ENCODE measurements at regions not wholly inside any gene's neighbourhood (a gene's known extent, or its start where the extent isn't known, plus 50 kb on each side); places are given as distances from the start of the nearest gene placed in this dataset.

- H3K9me3 ChIP-seq, result no peaks in the 10 kb centered on the region; the same call in 1 of the 2 replicates
- H2AFZ ChIP-seq (ENCODE audit: low read depth), result no peak overlapping the region
- no peaks in the 10 kb centered on the region for H3K36me3 ChIP-seq (replicated peaks in 1 of 2; ENCODE audit: control insufficient read depth in 1 of 2, insufficient read depth in 2 of 2, low read length in 1 of 2)
- 27% methylated on average over 4 of the region's 4 CpGs for WGBS (ENCODE audit: low lambda C conversion rate)
- no peak for TF ChIP-seq RAD21 (IDR thresholded peaks at IDR 0.05; ENCODE audit: low read length)
- no peak for TF ChIP-seq TEAD4 (IDR thresholded peaks at IDR 0.05; ENCODE audit: borderline replicate concordance, insufficient read depth)
- no peak for TF ChIP-seq GATA2 (CRISPR knock-in tag; IDR thresholded peaks at IDR 0.05)
- TF ChIP-seq RCOR1 (IDR thresholded peaks at IDR 0.05; ENCODE audit: low read length), result no peak
- TF ChIP-seq POLR2AphosphoS5 (IDR thresholded peaks at IDR 0.05; ENCODE audit: low read depth, low read length), result no peak
- TF ChIP-seq, protein P1, sequence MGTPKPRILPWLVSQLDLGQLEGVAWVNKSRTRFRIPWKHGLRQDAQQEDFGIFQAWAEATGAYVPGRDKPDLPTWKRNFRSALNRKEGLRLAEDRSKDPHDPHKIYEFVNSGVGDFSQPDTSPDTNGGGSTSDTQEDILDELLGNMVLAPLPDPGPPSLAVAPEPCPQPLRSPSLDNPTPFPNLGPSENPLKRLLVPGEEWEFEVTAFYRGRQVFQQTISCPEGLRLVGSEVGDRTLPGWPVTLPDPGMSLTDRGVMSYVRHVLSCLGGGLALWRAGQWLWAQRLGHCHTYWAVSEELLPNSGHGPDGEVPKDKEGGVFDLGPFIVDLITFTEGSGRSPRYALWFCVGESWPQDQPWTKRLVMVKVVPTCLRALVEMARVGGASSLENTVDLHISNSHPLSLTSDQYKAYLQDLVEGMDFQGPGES (IDR thresholded peaks at IDR 0.05; ENCODE audit: low read depth, low read length), result no peak
- no peak for TF ChIP-seq JUND (IDR thresholded peaks at IDR 0.05)
- no peak for TF ChIP-seq ELF1 (IDR thresholded peaks at IDR 0.05)
- TF ChIP-seq RFX5 (IDR thresholded peaks at IDR 0.05; ENCODE audit: low read length), result no peak
- TF ChIP-seq, protein P2, sequence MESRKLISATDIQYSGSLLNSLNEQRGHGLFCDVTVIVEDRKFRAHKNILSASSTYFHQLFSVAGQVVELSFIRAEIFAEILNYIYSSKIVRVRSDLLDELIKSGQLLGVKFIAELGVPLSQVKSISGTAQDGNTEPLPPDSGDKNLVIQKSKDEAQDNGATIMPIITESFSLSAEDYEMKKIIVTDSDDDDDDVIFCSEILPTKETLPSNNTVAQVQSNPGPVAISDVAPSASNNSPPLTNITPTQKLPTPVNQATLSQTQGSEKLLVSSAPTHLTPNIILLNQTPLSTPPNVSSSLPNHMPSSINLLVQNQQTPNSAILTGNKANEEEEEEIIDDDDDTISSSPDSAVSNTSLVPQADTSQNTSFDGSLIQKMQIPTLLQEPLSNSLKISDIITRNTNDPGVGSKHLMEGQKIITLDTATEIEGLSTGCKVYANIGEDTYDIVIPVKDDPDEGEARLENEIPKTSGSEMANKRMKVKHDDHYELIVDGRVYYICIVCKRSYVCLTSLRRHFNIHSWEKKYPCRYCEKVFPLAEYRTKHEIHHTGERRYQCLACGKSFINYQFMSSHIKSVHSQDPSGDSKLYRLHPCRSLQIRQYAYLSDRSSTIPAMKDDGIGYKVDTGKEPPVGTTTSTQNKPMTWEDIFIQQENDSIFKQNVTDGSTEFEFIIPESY (IDR thresholded peaks at IDR 0.05; ENCODE audit: borderline replicate concordance, low read depth), result no peak
- TF ChIP-seq GABPA (IDR thresholded peaks at IDR 0.05; ENCODE audit: low read depth), result no peak
- TF ChIP-seq CTCF (IDR thresholded peaks at IDR 0.05), result no peak
- no peak for TF ChIP-seq NFIC (IDR thresholded peaks at IDR 0.05; ENCODE audit: borderline replicate concordance)
- no peaks in the 10 kb centered on the region for H3K4me1 ChIP-seq (ENCODE audit: control insufficient read depth in 1 of 2, insufficient read depth in 2 of 2, low read depth in 1 of 2, low read length in 1 of 2)
- POLR2A ChIA-PET, result no interaction called here
- CTCF ChIA-PET, result interaction anchor here (1.5 kb wide), 1 partner anchor 38 kb away, joined by 3 read pairs; no protein-coding TSS in a partner anchor
- H3K27ac ChIP-seq (ENCODE audit: low read depth in 2 of 2, low read length in 1 of 2), result no peak overlapping the region
- no peaks in the 10 kb centered on the region for H3K9me2 ChIP-seq
- DNase-seq, result no peak
- no peak overlapping the region for H3K4me3 ChIP-seq (ENCODE audit: low read depth in 2 of 2, low read length in 1 of 2)
- no peaks in the 10 kb centered on the region for H3K79me2 ChIP-seq (ENCODE audit: insufficient read depth)
- H3K4me2 ChIP-seq, result no peak overlapping the region
- no peaks in the 10 kb centered on the region for H4K20me1 ChIP-seq (ENCODE audit: insufficient read depth)
- H3K27me3 ChIP-seq (ENCODE audit: insufficient read depth), result no peaks in the 10 kb centered on the region
- no peaks in the 10 kb centered on the region for H3F3A ChIP-seq (replicated peaks; ENCODE audit: insufficient read depth)
- H3K9ac ChIP-seq, result no peak overlapping the region
Measured at GRCh38 chr10:57031346-57031745, 670.3 kb upstream of the ZWINT start.

GRCh38 chr10:57026307-57026706 lies 665.2 kb upstream of the ZWINT start:
- Histone ChIP-seq H3K4me3 (ENCODE audit: low read depth in 2 of 2, low read length in 1 of 2) (no peak overlapping the region), H4K20me1 (ENCODE audit: insufficient read depth) (no peaks in the 10 kb centered on the region), H3F3A (replicated peaks; ENCODE audit: insufficient read depth) (no peaks in the 10 kb centered on the region), H3K9me3 (no peaks in the 10 kb centered on the region; the same call in none of the 2 replicates), H3K79me2 (ENCODE audit: insufficient read depth) (no peaks in the 10 kb centered on the region), H3K36me3 (replicated peaks in 1 of 2; ENCODE audit: control insufficient read depth in 1 of 2, insufficient read depth in 2 of 2, low read length in 1 of 2) (no peaks in the 10 kb centered on the region), H3K9ac (no peak overlapping the region), H3K27ac (ENCODE audit: low read depth in 2 of 2, low read length in 1 of 2) (no peak overlapping the region), H3K4me2 (no peak overlapping the region), H2AFZ (ENCODE audit: low read depth) (no peak overlapping the region; the same call in 1 of the 2 replicates), H3K9me2 (no peaks in the 10 kb centered on the region), H3K4me1 (ENCODE audit: control insufficient read depth in 1 of 2, insufficient read depth in 2 of 2, low read depth in 1 of 2, low read length in 1 of 2) (no peaks in the 10 kb centered on the region), H3K27me3 (ENCODE audit: insufficient read depth) (no peaks in the 10 kb centered on the region)
- ChIA-PET CTCF (no interaction called here), POLR2A (no interaction called here)
- DNase-seq, result no peak
- 36% methylated on average over 1 of the region's 1 CpG for WGBS (ENCODE audit: low lambda C conversion rate)
- TF ChIP-seq JUND (IDR thresholded peaks at IDR 0.05) (no peak), YY1 (IDR thresholded peaks at IDR 0.05; ENCODE audit: low read depth) (no peak), RCOR1 (IDR thresholded peaks at IDR 0.05; ENCODE audit: low read length) (no peak)
